NCI-H1930 (cell line): ENCODE measurements at regions not wholly inside any gene's neighbourhood (a gene's known extent, or its start where the extent isn't known, plus 50 kb on each side); places are given as distances from the start of the nearest gene placed in this dataset.

Source experiments
- DNase-seq, 2 experiments: peaks; one replicate each; lab custom pipeline; 2025; lab: John Stamatoyannopoulos, UW

- no peak for DNase-seq
Observed at GRCh38 chr6:165913676-165914570, 250.9 kb upstream of the PDE10A start.

GRCh38 chr6:165910184-165910966 is 247.3 kb upstream of the PDE10A start:
- no peak for DNase-seq

GRCh38 chr6:165906736-165907135 is 243.7 kb upstream of the PDE10A start:
- no peak for DNase-seq

DNA sequence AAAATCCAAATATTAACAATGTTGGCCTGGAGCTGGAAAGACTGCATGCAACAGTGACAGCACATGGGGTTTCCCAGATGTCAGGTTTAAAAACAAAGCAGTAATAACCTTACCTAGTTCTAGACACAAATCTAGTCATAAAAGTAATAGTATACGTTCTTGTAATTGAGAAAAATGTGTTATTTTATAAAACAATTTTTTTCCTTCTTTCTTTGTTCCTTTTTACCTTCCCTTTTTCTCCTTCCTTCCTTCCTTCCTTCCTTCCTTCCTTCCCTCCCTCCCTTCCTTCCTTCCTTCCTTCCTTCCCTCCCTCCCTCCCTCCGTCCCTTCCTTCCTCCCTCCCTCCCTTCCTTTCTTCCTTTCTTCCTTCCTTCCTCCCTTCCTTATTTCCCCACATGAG is 242.7 kb upstream of the PDE10A start:
- no peak for DNase-seq

- DNase-seq = no peak
Observed at GRCh38 chr6:165900970-165901369, 237.9 kb upstream of the PDE10A start.

DNA sequence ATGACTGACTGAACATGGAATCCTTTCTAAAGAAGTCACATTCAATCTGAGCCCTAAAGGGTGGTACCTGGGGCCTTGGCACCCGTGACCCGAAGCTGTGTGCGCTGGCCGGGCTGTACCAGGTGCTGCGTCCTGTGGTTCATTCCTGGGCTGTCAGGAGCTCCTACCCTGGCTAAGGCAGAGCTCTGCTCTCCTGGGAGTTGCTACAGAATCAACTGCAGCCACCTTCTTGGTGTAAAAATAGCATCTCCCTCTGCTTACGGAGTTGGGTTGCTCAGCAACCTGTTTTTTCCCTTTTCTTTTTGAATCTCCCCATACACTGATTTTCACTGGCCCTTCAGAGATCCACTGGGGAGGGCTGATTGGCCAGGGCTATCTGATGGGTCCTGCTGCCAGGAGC is 236.6 kb upstream of the PDE10A start:
- no peak for DNase-seq

- DNase-seq = no peak
Observed at GRCh38 chr6:165895421-165896165, 232.6 kb upstream of the PDE10A start.

DNA sequence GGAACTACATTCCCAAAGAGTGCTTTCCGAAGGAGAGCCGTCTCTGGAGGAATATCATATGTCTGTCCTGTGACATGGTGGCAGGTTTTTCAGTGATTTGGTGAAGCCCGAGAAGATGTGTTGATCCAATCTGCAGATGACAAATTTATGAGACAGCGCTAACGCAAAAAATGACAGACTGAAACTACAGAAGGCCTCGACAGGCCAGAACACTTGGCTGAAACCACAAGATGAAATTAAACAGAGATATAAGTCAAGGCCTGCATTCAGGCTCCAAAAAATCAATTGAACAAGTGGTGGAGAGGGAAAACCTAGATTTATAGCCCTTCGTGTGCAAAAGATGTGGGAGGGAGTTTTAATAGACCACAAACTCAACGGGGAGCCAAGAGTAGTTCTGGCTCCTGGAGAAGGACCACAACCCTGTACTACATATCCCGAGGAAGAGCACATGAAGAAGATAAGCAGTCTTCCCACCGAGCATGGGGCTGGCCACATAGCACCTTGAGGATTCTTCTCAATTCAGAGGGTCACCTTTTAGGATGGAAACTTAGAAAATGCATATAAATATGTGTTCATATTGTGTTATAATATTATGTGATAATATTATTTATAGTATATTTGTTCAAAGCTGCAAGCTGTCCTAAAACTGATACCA is 231.3 kb upstream of the PDE10A start:
- no peak for DNase-seq

- DNase-seq = no peak
Observed at GRCh38 chr6:165893431-165893830, 230.4 kb upstream of the PDE10A start.

DNA sequence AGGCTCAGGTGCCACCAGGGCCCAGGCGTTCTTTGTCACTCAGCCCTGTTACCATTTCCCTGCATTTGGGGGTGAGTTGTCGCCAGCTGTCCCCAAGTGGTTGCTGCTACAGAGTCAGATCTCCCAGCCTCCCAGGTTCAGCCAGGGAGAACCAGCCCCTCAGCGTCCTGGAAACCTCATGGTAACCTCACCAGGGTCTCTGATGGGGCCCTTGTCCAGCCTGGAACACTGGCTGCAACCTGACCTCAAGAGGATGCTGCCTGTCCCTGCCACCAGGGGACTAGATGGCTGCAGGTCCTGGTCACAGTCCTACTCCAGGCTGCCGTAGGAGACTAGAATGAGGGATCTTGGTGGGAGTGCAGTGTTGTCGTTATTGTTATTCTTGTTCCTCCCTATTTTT is 228.3 kb upstream of the PDE10A start:
- no peak for DNase-seq

- no peak for DNase-seq
Observed at GRCh38 chr6:165890404-165890735, 227.3 kb upstream of the PDE10A start.

DNA sequence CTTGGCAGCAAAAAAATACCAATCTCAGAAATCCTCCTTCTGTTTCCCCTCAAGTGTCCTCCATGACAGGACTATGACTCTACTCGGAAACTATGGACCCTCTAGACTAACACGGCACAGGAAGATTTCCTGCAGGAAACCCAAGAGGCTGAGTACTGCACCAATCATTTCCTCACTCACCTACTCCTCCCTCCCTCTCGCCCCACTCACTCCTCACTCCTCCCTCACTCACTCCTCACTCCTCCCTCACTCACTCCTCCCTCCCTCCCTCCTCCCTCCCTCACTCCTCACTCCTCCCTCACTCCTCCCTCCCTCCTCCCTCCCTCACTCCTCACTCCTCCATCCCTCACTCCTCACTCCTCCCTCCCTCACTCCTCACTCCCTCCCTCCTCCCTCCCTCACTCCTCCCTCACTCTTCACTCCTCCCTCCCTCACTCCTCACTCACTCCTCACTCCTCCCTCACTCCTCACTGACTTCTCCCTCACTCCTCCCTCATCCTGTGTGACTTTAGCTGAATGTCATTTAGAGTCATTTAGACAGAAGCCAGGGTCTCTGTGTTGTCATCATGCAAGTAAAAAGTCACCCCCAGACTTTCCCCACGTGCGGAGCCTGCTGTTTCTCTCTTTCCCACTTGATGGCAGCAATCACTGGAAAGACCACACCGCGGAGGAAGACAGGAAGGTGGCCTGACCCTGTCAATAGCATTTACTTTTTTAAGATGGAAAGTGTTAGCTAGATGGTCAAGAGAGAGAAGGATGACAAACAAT is 226.8 kb upstream of the PDE10A start:
- DNase-seq = no peak

GRCh38 chr6:165886169-165886568 is 223.1 kb upstream of the PDE10A start:
- DNase-seq = no peak

GRCh38 chr6:165884813-165885765 is 222.0 kb upstream of the PDE10A start:
- peak; percentile 24 to 26 for DNase-seq

DNA sequence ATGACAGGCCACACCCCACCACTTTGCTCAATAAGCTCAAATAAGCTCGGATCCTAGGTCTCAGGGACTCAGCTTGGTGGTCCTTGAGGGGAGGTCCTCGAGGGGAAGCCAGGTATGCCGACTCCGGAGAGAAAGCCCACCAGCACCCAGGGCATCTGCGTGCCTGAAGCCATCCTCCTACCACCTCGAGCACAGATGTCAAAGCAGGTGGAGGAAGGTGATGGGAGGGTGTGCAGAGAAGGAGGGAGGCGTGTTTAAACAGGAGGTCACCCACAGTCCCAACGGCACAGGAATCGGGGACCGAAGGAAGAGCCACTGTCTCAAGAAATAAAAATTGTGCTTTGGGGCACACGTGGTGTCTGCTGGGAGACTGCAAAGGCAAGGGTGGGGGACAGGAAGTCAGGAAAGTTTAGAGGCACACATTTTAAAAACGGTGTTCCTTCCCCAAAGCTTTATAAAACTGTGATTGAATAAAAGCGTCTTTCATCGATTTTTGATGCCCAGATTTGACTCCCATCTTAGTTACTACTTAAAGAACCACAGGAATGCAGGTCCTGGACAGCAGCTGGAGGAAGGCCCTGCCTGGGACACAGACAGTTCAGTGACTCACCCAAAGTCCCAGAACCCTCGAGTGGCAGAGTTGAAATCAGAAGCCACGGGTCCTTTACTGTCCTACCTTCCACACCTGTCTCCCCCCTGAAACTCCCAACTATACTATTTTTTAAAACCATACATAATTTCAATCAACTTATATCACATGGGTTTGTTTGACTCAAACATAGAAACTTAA is 221.0 kb upstream of the PDE10A start:
- DNase-seq = no peak

GRCh38 chr6:165881806-165882205 is 218.8 kb upstream of the PDE10A start:
- no peak for DNase-seq

DNA sequence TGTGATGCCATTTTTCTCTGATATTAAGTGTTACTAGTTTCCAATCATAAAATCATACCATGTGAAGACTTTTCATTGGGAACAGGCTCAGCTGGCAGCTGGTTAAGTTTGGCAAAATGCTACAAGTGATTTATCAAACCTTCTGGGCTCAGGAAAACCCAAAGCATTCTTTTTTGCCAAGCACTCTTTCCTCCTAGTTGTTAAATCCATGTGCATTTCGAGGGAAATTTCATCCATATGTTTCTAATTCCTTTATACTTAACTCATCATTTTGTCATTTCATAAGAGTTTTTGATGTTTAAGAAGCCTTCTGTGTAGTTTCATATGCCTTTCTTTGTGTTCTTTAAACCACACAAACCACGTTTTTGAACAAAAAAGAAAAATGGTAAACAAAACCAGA is 217.6 kb upstream of the PDE10A start:
- DNase-seq = no peak

DNA sequence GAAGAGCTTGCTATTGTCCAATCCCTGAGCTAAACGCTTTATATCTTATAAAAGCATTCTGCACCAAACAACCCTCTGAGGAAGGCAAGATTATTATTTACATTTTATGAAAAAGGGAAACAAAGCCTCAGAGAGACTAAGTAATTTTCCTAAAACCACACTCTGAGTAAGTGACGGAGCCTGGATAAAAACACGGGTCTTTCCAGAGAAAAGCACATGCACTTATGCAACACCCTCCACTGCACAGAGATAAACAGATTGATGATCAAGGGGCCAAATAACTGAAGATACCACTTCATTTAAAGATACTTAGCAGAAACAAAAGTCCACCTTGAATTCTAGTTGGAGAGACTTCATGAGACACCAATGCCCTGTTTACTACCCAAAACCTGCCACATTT is 214.7 kb upstream of the PDE10A start:
- DNase-seq = no peak

- DNase-seq = no peak
Observed at GRCh38 chr6:165877192-165877591, 214.2 kb upstream of the PDE10A start.
